Neural cell (in vitro differentiated cells): ENCODE measurements at regions not wholly inside any gene's neighbourhood (a gene's known extent, or its start where the extent isn't known, plus 50 kb on each side); places are given as distances from the start of the nearest gene placed in this dataset.

Experiments
- CTCF ChIP-seq: fragments of 450-650 bp; IDR thresholded peaks from 2 replicates; pipeline ENCODE4 v1.5.1; 2014; ENCODE audit warnings: antibody characterized with exemption, mild to moderate bottlenecking, moderate library complexity; ENCODE audit not compliant: poor library complexity, severe bottlenecking
- EP300 ChIP-seq: fragments of 450-650 bp; conservative IDR thresholded peaks from 2 replicates; pipeline ENCODE4 v1.6.1; 2014; ENCODE audit warnings: antibody characterized with exemption, mild to moderate bottlenecking, moderate library complexity; ENCODE audit not compliant: poor library complexity, severe bottlenecking
- EZH2 ChIP-seq: fragments of 200-600, 300-800 bp; shearing (Covaris generic), sonication (generic); IDR thresholded peaks from 2 replicates; pipeline ENCODE4 v1.6.1; 2014; ENCODE audit warnings: antibody characterized with exemption, low read length, borderline replicate concordance, mild to moderate bottlenecking; ENCODE audit not compliant: insufficient read depth, poor library complexity, severe bottlenecking
- POLR2AphosphoS5 ChIP-seq: IDR thresholded peaks from 2 replicates; pipeline ENCODE4 v1.6.1; 2012
- REST ChIP-seq: IDR thresholded peaks from 2 replicates; pipeline ENCODE4 v1.6.1; 2012; ENCODE audit warnings: borderline replicate concordance
- TAF1 ChIP-seq: IDR thresholded peaks from 2 replicates; pipeline ENCODE4 v1.6.1; 2012; ENCODE audit warnings: low read depth

GRCh38 chr17:70259400-70259799 lies 90.1 kb downstream of the KCNJ2 start:
- TF ChIP-seq CTCF, result no peak
- TF ChIP-seq EZH2, result no peak
- TF ChIP-seq REST, result no peak
- no peak for TF ChIP-seq POLR2AphosphoS5
- no peak for TF ChIP-seq TAF1
- no peak for TF ChIP-seq EP300
